HEK293T (cell line): ENCODE measurements at regions not wholly inside any gene's neighbourhood (a gene's known extent, or its start where the extent isn't known, plus 50 kb on each side); places are given as distances from the start of the nearest gene placed in this dataset.

Experiments
- FOXM1 ChIP-seq: fragments of 450-650 bp; IDR thresholded peaks from 2 replicates; pipeline ENCODE4 v1.6.1; 2017; ENCODE audit warnings: mild to moderate bottlenecking, borderline replicate concordance
- HDGF ChIP-seq: fragments of 450-650 bp; IDR thresholded peaks from 2 replicates; pipeline ENCODE4 v1.6.1; 2017; ENCODE audit warnings: antibody characterized with exemption, borderline replicate concordance
- SP1 ChIP-seq: fragments of 450-650 bp; IDR thresholded peaks from 2 replicates; pipeline ENCODE4 v1.6.1; 2017
- TARDBP ChIP-seq: fragments of 450-650 bp; IDR thresholded peaks from 2 replicates; pipeline ENCODE4 v1.6.1; 2016
- ZNF384 ChIP-seq: fragments of 450-650 bp; IDR thresholded peaks from 2 replicates; pipeline ENCODE4 v1.6.1; 2016

- TF ChIP-seq ZNF384 (no peak), FOXM1 (no peak), SP1 (no peak), HDGF (no peak), TARDBP (no peak)
These were observed 118.7 kb upstream of the FOXD4L5 start for GRCh38 chr9:65403721-65404120.
